ENCODE measurements at regions not wholly inside any gene's neighbourhood (a gene's known extent, or its start where the extent isn't known, plus 50 kb on each side); places are given as distances from the start of the nearest gene placed in this dataset.

- Histone ChIP-seq H3K4me3 (no peak overlapping the region), H3K4me1 (peaks cover 5% of the 10 kb centered on the region), H3K9me3 (no peaks in the 10 kb centered on the region), H3K36me3 (no peaks in the 10 kb centered on the region), H3K27me3 (no peaks in the 10 kb centered on the region), H3K27ac (no peak overlapping the region)
- 69% methylated on average over 12 of the region's 12 CpGs for WGBS
- no peak for TF ChIP-seq POLR2A (IDR thresholded peaks at IDR 0.05)
- no peak for TF ChIP-seq POLR2AphosphoS5 (IDR thresholded peaks at IDR 0.05)
- TF ChIP-seq CTCF (IDR thresholded peaks at IDR 0.05): no peak
- TF ChIP-seq EP300 (IDR thresholded peaks at IDR 0.05): no peak
- DNase-seq (ENCODE audit: low spot score in 2 of 2): no peak
These were observed 97.2 kb upstream of the PODXL start for GRCh38 chr7:131653418-131654248.

GRCh38 chr7:131652934-131653333 lies 96.5 kb upstream of the PODXL start:
- Histone ChIP-seq H3K27me3 (no peaks in the 10 kb centered on the region), H3K27ac (no peak overlapping the region), H3K4me1 (peaks cover 5% of the 10 kb centered on the region), H3K4me3 (no peak overlapping the region), H3K36me3 (no peaks in the 10 kb centered on the region), H3K9me3 (no peaks in the 10 kb centered on the region)
- no peak for TF ChIP-seq POLR2A (IDR thresholded peaks at IDR 0.05)
- no peak for TF ChIP-seq POLR2AphosphoS5 (IDR thresholded peaks at IDR 0.05)
- no peak for TF ChIP-seq EP300 (IDR thresholded peaks at IDR 0.05)
- no peak for TF ChIP-seq CTCF (IDR thresholded peaks at IDR 0.05)
- DNase-seq (ENCODE audit: low spot score in 2 of 2): no peak
- 5% methylated on average over 2 of the region's 2 CpGs for WGBS

GRCh38 chr7:131652194-131652593 lies 95.8 kb upstream of the PODXL start:
- no peak overlapping the region for H3K27ac ChIP-seq
- H3K4me1 ChIP-seq: peaks cover 5% of the 10 kb centered on the region
- no peak for DNase-seq (ENCODE audit: low spot score in 2 of 2)
- no peak for TF ChIP-seq CTCF (IDR thresholded peaks at IDR 0.05)
- TF ChIP-seq EP300 (IDR thresholded peaks at IDR 0.05): no peak
- TF ChIP-seq POLR2A (IDR thresholded peaks at IDR 0.05): no peak
- no peak for TF ChIP-seq POLR2AphosphoS5 (IDR thresholded peaks at IDR 0.05)
- 80% methylated on average over 5 of the region's 5 CpGs for WGBS
- H3K9me3 ChIP-seq: no peaks in the 10 kb centered on the region
- H3K27me3 ChIP-seq: no peaks in the 10 kb centered on the region
- no peak overlapping the region for H3K4me3 ChIP-seq
- no peaks in the 10 kb centered on the region for H3K36me3 ChIP-seq

- no peaks in the 10 kb centered on the region for H3K9me3 ChIP-seq
- H3K4me3 ChIP-seq: no peak overlapping the region
- no peaks in the 10 kb centered on the region for H3K36me3 ChIP-seq
- no peaks in the 10 kb centered on the region for H3K27me3 ChIP-seq
- DNase-seq (ENCODE audit: low spot score in 2 of 2): no peak
- H3K4me1 ChIP-seq: peaks cover 5% of the 10 kb centered on the region
- no peak for TF ChIP-seq EP300 (IDR thresholded peaks at IDR 0.05)
- TF ChIP-seq POLR2A (IDR thresholded peaks at IDR 0.05): no peak
- no peak for TF ChIP-seq CTCF (IDR thresholded peaks at IDR 0.05)
- TF ChIP-seq POLR2AphosphoS5 (IDR thresholded peaks at IDR 0.05): no peak
- WGBS: 87% methylated on average over 10 of the region's 13 CpGs
- H3K27ac ChIP-seq: no peak overlapping the region
These were observed 93.5 kb upstream of the PODXL start for GRCh38 chr7:131649879-131650278.

- TF ChIP-seq POLR2AphosphoS5 (IDR thresholded peaks at IDR 0.05) (no peak), POLR2A (IDR thresholded peaks at IDR 0.05) (no peak), CTCF (IDR thresholded peaks at IDR 0.05) (no peak), EP300 (IDR thresholded peaks at IDR 0.05) (no peak)
- WGBS: 47% methylated on average over 5 of the region's 5 CpGs
- Histone ChIP-seq H3K4me3 (no peak overlapping the region), H3K9me3 (no peaks in the 10 kb centered on the region), H3K27me3 (no peaks in the 10 kb centered on the region), H3K36me3 (no peaks in the 10 kb centered on the region), H3K27ac (peak overlapping the region; percentile 75), H3K4me1 (peaks cover 5% of the 10 kb centered on the region)
- DNase-seq (ENCODE audit: low spot score in 2 of 2): no peak
These were observed 92.6 kb upstream of the PODXL start for GRCh38 chr7:131649003-131649541.
